ENCODE measurements at regions not wholly inside any gene's neighbourhood (a gene's known extent, or its start where the extent isn't known, plus 50 kb on each side); places are given as distances from the start of the nearest gene placed in this dataset.
"Not testable (repeated sequence)": the region's sequence is repeated elsewhere in the genome, so short reads cannot be mapped to it uniquely, and the experiment has no call there.

- Histone ChIP-seq H3K9ac (ENCODE audit: low read depth in 2 of 2, low read length in 2 of 2) (no peak overlapping the region), H3K27ac (no peak overlapping the region), H3K9me3 (no peaks in the 10 kb centered on the region), H3K36me3 (no peaks in the 10 kb centered on the region), H3K4me1 (no peaks in the 10 kb centered on the region), H3K4me3 (no peak overlapping the region), H3K27me3 (no peaks in the 10 kb centered on the region)
- intact Hi-C loops (cut with DNase I), result no loop called here
- DNase-seq, result no peak
- no peak for TF ChIP-seq CTCF (IDR thresholded peaks at IDR 0.05)
Observed at GRCh38 chr15:47035475-47036406, 681.6 kb upstream of the SEMA6D start.

DNA sequence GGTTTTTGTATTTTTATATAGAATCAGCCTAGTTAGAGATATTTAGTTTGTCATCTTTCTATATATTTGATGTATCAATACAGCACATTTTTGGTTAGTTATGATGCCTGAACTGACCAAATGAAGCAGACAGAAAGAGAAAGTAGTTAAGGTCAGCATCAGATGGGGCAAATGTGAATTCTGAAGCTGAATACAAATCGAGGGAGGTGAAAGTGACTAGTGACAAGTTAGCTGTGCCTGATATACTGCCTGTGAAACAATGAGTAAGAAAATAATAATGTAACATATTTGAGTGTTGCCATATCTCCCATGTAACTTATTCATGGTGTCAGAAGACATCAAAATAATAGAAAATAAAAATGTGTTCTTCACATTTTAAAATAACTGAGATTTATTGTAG lies 680.3 kb upstream of the SEMA6D start:
- intact Hi-C loops (cut with DNase I), result no loop called here
- H3K4me1 ChIP-seq, result no peaks in the 10 kb centered on the region
- H3K4me3 ChIP-seq, result no peak overlapping the region
- TF ChIP-seq CTCF (IDR thresholded peaks at IDR 0.05), result no peak
- H3K9ac ChIP-seq (ENCODE audit: low read depth in 2 of 2, low read length in 2 of 2), result no peak overlapping the region
- no peak for DNase-seq
- H3K27me3 ChIP-seq, result no peaks in the 10 kb centered on the region
- H3K9me3 ChIP-seq, result no peaks in the 10 kb centered on the region
- H3K36me3 ChIP-seq, result no peaks in the 10 kb centered on the region
- no peak overlapping the region for H3K27ac ChIP-seq

GRCh38 chr15:47039225-47039624 lies 678.1 kb upstream of the SEMA6D start:
- Histone ChIP-seq H3K4me3 (no peak overlapping the region), H3K27ac (no peak overlapping the region), H3K36me3 (no peaks in the 10 kb centered on the region), H3K27me3 (no peaks in the 10 kb centered on the region), H3K9ac (ENCODE audit: low read depth in 2 of 2, low read length in 2 of 2) (no peak overlapping the region), H3K4me1 (no peaks in the 10 kb centered on the region), H3K9me3 (no peaks in the 10 kb centered on the region)
- intact Hi-C loops (cut with DNase I), result no loop called here
- no peak for TF ChIP-seq CTCF (IDR thresholded peaks at IDR 0.05)
- DNase-seq, result no peak

DNA sequence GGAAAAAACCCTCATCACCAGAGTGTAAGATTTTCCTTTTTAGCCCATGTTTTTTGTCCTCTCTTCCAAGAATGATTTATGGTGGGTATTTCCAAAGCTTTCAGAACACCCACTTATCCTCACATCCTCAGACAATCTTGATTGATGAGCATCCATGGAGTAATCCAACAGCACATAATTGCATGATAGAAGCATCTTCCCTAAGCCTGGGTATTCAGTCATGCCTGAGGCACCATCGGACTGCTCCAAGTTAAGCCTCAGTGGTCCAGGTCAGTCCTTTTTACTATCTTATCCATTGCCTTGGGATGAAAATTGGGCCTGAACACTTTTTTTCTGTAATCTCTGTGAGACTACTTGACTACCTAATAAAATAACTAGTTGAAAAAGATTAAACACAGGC lies 676.0 kb upstream of the SEMA6D start:
- no peaks in the 10 kb centered on the region for H3K9me3 ChIP-seq
- TF ChIP-seq CTCF (IDR thresholded peaks at IDR 0.05), result no peak
- H3K36me3 ChIP-seq, result no peaks in the 10 kb centered on the region
- DNase-seq, result no peak
- no peak overlapping the region for H3K4me3 ChIP-seq
- no peak overlapping the region for H3K27ac ChIP-seq
- H3K4me1 ChIP-seq, result no peaks in the 10 kb centered on the region
- no peak overlapping the region for H3K9ac ChIP-seq (ENCODE audit: low read depth in 2 of 2, low read length in 2 of 2)
- intact Hi-C loops (cut with DNase I), result no loop called here
- no peaks in the 10 kb centered on the region for H3K27me3 ChIP-seq

- DNase-seq; H3K4me3 ChIP-seq; H3K27me3 ChIP-seq; H3K4me1 ChIP-seq; H3K9ac ChIP-seq (ENCODE audit: low read depth in 2 of 2, low read length in 2 of 2); H3K9me3 ChIP-seq; intact Hi-C loops (cut with DNase I); H3K36me3 ChIP-seq; H3K27ac ChIP-seq: not testable (repeated sequence)
Observed at GRCh38 chr15:47047981-47048380, 669.3 kb upstream of the SEMA6D start.

DNA sequence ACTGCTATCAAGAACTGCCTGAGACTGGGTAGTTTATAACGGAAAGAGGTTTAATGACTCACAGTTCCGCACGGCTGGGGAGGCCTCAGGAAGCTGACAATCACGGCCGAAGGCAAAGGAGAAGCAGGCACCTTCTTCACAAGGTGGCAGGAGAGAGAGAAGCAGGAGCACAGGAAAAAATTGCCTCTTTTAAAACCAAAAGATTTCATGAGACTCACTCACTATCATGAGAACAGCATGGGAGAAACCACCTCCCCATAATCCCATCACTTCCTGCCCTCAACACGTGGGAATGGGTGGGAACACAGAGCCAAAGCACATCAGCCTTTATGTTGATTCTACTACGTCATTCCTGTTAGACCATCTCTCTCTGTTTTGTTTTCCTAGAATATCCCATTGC lies 650.9 kb upstream of the SEMA6D start:
- Histone ChIP-seq H3K4me3 (no peak overlapping the region), H3K36me3 (no peaks in the 10 kb centered on the region), H3K9ac (ENCODE audit: low read depth in 2 of 2, low read length in 2 of 2) (no peak overlapping the region), H3K4me1 (no peaks in the 10 kb centered on the region), H3K9me3 (no peaks in the 10 kb centered on the region), H3K27me3 (no peaks in the 10 kb centered on the region), H3K27ac (no peak overlapping the region)
- no peak for TF ChIP-seq CTCF (IDR thresholded peaks at IDR 0.05)
- intact Hi-C loops (cut with DNase I), result loop anchor here (10.0 kb wide), 1 partner anchor 78 kb away; no protein-coding TSS in a partner anchor
- no peak for DNase-seq

- intact Hi-C loops (cut with DNase I); H3K27me3 ChIP-seq; H3K4me3 ChIP-seq; DNase-seq; H3K9me3 ChIP-seq; H3K36me3 ChIP-seq; H3K9ac ChIP-seq (ENCODE audit: low read depth in 2 of 2, low read length in 2 of 2); H3K27ac ChIP-seq; H3K4me1 ChIP-seq: not testable (repeated sequence)
Observed at GRCh38 chr15:47077846-47078245, 639.5 kb upstream of the SEMA6D start.

Measured in colonic mucosa (tissue), 4 donors.